MM.1S (cell line): ENCODE measurements at regions not wholly inside any gene's neighbourhood (a gene's known extent, or its start where the extent isn't known, plus 50 kb on each side); places are given as distances from the start of the nearest gene placed in this dataset.
"Not testable (repeated sequence)": the region's sequence is repeated elsewhere in the genome, so short reads cannot be mapped to it uniquely, and the experiment has no call there.

Experiments used
- CTCF ChIP-seq: fragments of 300-600 bp; sonication (generic); IDR thresholded peaks from 2 replicates; pipeline ENCODE4 v1.5.1; 2016; ENCODE audit warnings: antibody characterized with exemption, low read length, mixed read lengths
- EZH2 ChIP-seq: fragments of 300-600 bp; sonication (generic); optimal IDR thresholded peaks from 2 replicates; pipeline ENCODE3; 2017; ENCODE audit warnings: low read depth, mild to moderate bottlenecking, antibody characterized with exemption, low read length, mixed read lengths

- TF ChIP-seq CTCF, EZH2: not testable (repeated sequence)
Observed at GRCh38 chr21:10402461-10402860, 118.9 kb upstream of the TPTE start.
